Heart left ventricle (tissue), 13 donors: ENCODE measurements at regions not wholly inside any gene's neighbourhood (a gene's known extent, or its start where the extent isn't known, plus 50 kb on each side); places are given as distances from the start of the nearest gene placed in this dataset.

Experiments used
- POLR2A ChIP-seq, 2 donors: fragments of 450-650 bp; IDR thresholded peaks; one replicate each; pipeline ENCODE4 v1.6.1; 2017; ENCODE audit warnings: antibody characterized with exemption in 2 of 2, mild to moderate bottlenecking in 2 of 2, moderate library complexity in 2 of 2
- TF ChIP-seq, protein P1 (sequence below), 12 donors: fragments of 200-600 bp; sonication (generic) in 4 of 12; IDR thresholded peaks; one replicate each; pipeline versions ENCODE4 v1.5.0 to v1.8.0; 2018 to 2022; ENCODE audit warnings: antibody characterized with exemption in 12 of 12, mild to moderate bottlenecking in 5 of 12
- donor health status: ischemic (EF 13 %, LVEDD 7.1; RV severe dilation, severe dysfunction).
- donor health status: DM: no; HTN: yes; CAD: no.
- donor health status: DM: no; HTN: no; CAD: no.
- donor health status: ischemic (EF 25% LVEDD 6.9; RV normal size, moderate dysfunction).
- donor health status: ischemic (EF 25% LVEDD 5.7; RV mildly dilated, moderate dysfunction).
- donor health status: ischemic (EF 35%, LVEDD 5.7; RV mildly dilated, moderate dysfunction).
- donor health status: nonischemic (EF 11% LVEDD 7.7; RV severe dilation, severe dysfunction).
- donor health status: DM: yes; HTN: yes; CAD: no.
- donor health status: PGD.
- donor health status: ischemic (EF 29% LVEDD 5.4; RV normal size, mild dysfunction).
- donor health status: nonischemic (EF 23%, LVEDD 6.1; RV moderate dilation, normal function).

DNA sequence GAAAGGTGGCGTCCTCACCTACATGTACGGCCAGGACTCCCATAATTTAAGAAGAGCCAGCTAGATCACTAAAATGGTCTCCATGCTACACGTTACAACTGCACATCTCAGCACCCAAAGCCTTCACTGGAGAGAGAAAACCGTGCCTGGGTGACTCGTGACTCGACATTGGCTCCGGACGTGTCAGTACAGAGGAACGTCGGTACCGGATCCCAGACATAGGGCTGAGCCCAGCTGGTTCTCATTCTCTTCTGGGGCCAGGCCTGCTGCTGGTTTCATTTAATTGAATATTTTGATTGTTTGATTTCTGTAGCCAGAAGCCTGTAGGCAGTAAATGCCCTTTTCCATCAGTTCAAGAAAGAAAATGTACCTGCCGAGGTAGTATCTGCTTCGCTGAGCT lies 93.1 kb downstream of the HHIPL2 start:
- TF ChIP-seq, protein P1, sequence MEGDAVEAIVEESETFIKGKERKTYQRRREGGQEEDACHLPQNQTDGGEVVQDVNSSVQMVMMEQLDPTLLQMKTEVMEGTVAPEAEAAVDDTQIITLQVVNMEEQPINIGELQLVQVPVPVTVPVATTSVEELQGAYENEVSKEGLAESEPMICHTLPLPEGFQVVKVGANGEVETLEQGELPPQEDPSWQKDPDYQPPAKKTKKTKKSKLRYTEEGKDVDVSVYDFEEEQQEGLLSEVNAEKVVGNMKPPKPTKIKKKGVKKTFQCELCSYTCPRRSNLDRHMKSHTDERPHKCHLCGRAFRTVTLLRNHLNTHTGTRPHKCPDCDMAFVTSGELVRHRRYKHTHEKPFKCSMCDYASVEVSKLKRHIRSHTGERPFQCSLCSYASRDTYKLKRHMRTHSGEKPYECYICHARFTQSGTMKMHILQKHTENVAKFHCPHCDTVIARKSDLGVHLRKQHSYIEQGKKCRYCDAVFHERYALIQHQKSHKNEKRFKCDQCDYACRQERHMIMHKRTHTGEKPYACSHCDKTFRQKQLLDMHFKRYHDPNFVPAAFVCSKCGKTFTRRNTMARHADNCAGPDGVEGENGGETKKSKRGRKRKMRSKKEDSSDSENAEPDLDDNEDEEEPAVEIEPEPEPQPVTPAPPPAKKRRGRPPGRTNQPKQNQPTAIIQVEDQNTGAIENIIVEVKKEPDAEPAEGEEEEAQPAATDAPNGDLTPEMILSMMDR (IDR thresholded peaks at IDR 0.05) = no peak
- TF ChIP-seq POLR2A (IDR thresholded peaks at IDR 0.05) = no peak
